Fibroblast of lung (primary cell): ENCODE measurements at regions not wholly inside any gene's neighbourhood (a gene's known extent, or its start where the extent isn't known, plus 50 kb on each side); places are given as distances from the start of the nearest gene placed in this dataset.
A peak's percentile ranks its signal among the peaks of the same experiment; 100 is the strongest.

ENCODE experiments used
- DNase-seq, 2 donors: peaks; one replicate each; pipeline versions ENCODE4 v3.0.0 to v3.0.0-alpha.2; 2010; ENCODE audit warnings: low read depth in 2 of 2
- H2AFZ ChIP-seq: 2 replicates; pipeline ENCODE4 v1.5.1; 2012; ENCODE audit warnings: low read length, control low read depth, inconsistent platforms
- H3K27ac ChIP-seq: 2 replicates; pipeline ENCODE4 v1.5.1; 2011; ENCODE audit warnings: low read length, control low read depth; ENCODE audit not compliant: insufficient read depth
- H3K27me3 ChIP-seq: 2 replicates; pipeline ENCODE4 v1.5.1; 2011; ENCODE audit warnings: mild to moderate bottlenecking, low read length; ENCODE audit not compliant: control insufficient read depth, insufficient read depth
- H3K36me3 ChIP-seq: 2 replicates; pipeline ENCODE4 v1.5.1; 2011; ENCODE audit warnings: low read length; ENCODE audit not compliant: control insufficient read depth, insufficient read depth
- H3K4me1 ChIP-seq: 2 replicates; pipeline ENCODE4 v1.5.1; 2011; ENCODE audit warnings: low read length; ENCODE audit not compliant: control insufficient read depth, insufficient read depth; ENCODE audit errors: extremely low read depth
- H3K4me2 ChIP-seq: 2 replicates; pipeline ENCODE4 v1.5.1; 2011; ENCODE audit warnings: low read length, control low read depth; ENCODE audit not compliant: insufficient read depth; ENCODE audit errors: extremely low read depth
- H3K4me3 ChIP-seq, 4 experiments: fragments of 200-600 bp in 1 of 4; sonication (generic) in 1 of 4; replicated peaks in 1 of 4; 2 replicates each; pipeline ENCODE4 v1.5.1; 2011 to 2016; ENCODE audit warnings: low read length in 4 of 4, low read depth in 3 of 4, mild to moderate bottlenecking in 3 of 4, control low read depth in 2 of 4, inconsistent platforms in 1 of 4, mixed read lengths in 1 of 4; ENCODE audit not compliant: insufficient read depth in 1 of 4; ENCODE audit errors: control extremely low read depth in 1 of 4
- H3K79me2 ChIP-seq: 2 replicates; pipeline ENCODE4 v1.5.1; 2012; ENCODE audit warnings: mild to moderate bottlenecking, low read length, inconsistent platforms; ENCODE audit not compliant: control insufficient read depth, insufficient read depth
- H3K9ac ChIP-seq: 2 replicates; pipeline ENCODE4 v1.5.1; 2011; ENCODE audit warnings: mild to moderate bottlenecking, low read length, control low read depth; ENCODE audit not compliant: insufficient read depth
- H3K9me3 ChIP-seq: 2 replicates; pipeline ENCODE4 v1.5.1; 2012; ENCODE audit warnings: low read depth, low read length; ENCODE audit not compliant: control insufficient read depth, insufficient read depth
- H4K20me1 ChIP-seq: 2 replicates; pipeline ENCODE4 v1.5.1; 2011; ENCODE audit warnings: low read length; ENCODE audit not compliant: control insufficient read depth, insufficient read depth; ENCODE audit errors: extremely low read depth
- CTCF ChIP-seq, 2 donors: IDR thresholded peaks in 1 of 2; conservative IDR thresholded peaks in 1 of 2; 1 replicate in 1 of 2; 2 replicates in 1 of 2; pipeline ENCODE4 v1.5.1; 2011 to 2012; ENCODE audit warnings: low read length in 2 of 2, control low read depth in 1 of 2, inconsistent platforms in 1 of 2, low read depth in 1 of 2, mild to moderate bottlenecking in 1 of 2
- EZH2 ChIP-seq: IDR thresholded peaks from 2 replicates; pipeline ENCODE4 v1.5.1; 2012; ENCODE audit warnings: low read length, control low read depth, mild to moderate bottlenecking; ENCODE audit errors: missing control alignments

GRCh38 chr6:27177485-27178406, 69.8 kb upstream of the PRSS16 start:
- Histone ChIP-seq H3K79me2 (no peaks in the 10 kb centered on the region), H3K4me3 (peak overlapping the region; percentile 82 to 99 (median 90)), H4K20me1 (no peaks in the 10 kb centered on the region), H3K27ac (peak overlapping the region; percentile 80), H3K9ac (peak overlapping the region; percentile 63), H2AFZ (peak overlapping the region; percentile 98), H3K4me2 (peak overlapping the region; percentile 93), H3K9me3 (no peaks in the 10 kb centered on the region), H3K27me3 (no peaks in the 10 kb centered on the region), H3K4me1 (no peaks in the 10 kb centered on the region), H3K36me3 (no peaks in the 10 kb centered on the region)
- TF ChIP-seq EZH2, result no peak
- peak; percentile 37 to 56 for TF ChIP-seq CTCF (conservative IDR thresholded peaks at IDR 0.05 in 1 of 2, IDR thresholded peaks at IDR 0.05 in 1 of 2; ENCODE audit: low read depth in 1 of 2, low read length in 2 of 2)
- peak; percentile 95 for DNase-seq

- Histone ChIP-seq H4K20me1 (no peaks in the 10 kb centered on the region), H3K4me2 (peak overlapping the region; percentile 93), H2AFZ (peak overlapping the region; percentile 86), H3K36me3 (no peaks in the 10 kb centered on the region), H3K4me1 (no peaks in the 10 kb centered on the region), H3K9me3 (no peaks in the 10 kb centered on the region), H3K27ac (peak overlapping the region; percentile 80), H3K79me2 (no peaks in the 10 kb centered on the region), H3K9ac (no peak overlapping the region), H3K27me3 (no peaks in the 10 kb centered on the region), H3K4me3 (peak overlapping the region; percentile 82 to 99 (median 90))
- DNase-seq, result no peak
- TF ChIP-seq EZH2 (no peak), CTCF (conservative IDR thresholded peaks at IDR 0.05 in 1 of 2, IDR thresholded peaks at IDR 0.05 in 1 of 2; ENCODE audit: low read depth in 1 of 2, low read length in 2 of 2) (no peak)
Measured at GRCh38 chr6:27178407-27178730, 69.1 kb upstream of the PRSS16 start.

- peak overlapping the region; percentile 35 for H2AFZ ChIP-seq
- no peaks in the 10 kb centered on the region for H3K4me1 ChIP-seq
- TF ChIP-seq CTCF (conservative IDR thresholded peaks at IDR 0.05 in 1 of 2, IDR thresholded peaks at IDR 0.05 in 1 of 2; ENCODE audit: low read depth in 1 of 2, low read length in 2 of 2) (no peak), EZH2 (no peak)
Measured at GRCh38 chr6:27178860-27179259, 68.6 kb upstream of the PRSS16 start.

More at GRCh38 chr6:27178860-27179259, 68.6 kb upstream of the PRSS16 start:
- Histone ChIP-seq H3K79me2 (no peaks in the 10 kb centered on the region), H3K9ac (no peak overlapping the region), H3K27ac (no peak overlapping the region), H3K9me3 (no peaks in the 10 kb centered on the region), H3K27me3 (no peaks in the 10 kb centered on the region), H3K4me2 (peak overlapping the region; percentile 93), H3K4me3 (peak overlapping the region; percentile 82 to 99 (median 90)), H3K36me3 (no peaks in the 10 kb centered on the region), H4K20me1 (no peaks in the 10 kb centered on the region)
- DNase-seq, result no peak
